VCaP (cell line): ENCODE measurements at regions not wholly inside any gene's neighbourhood (a gene's known extent, or its start where the extent isn't known, plus 50 kb on each side); places are given as distances from the start of the nearest gene placed in this dataset.

Source experiments
- H3K27ac ChIP-seq: fragments of 450-650 bp; 2 replicates; pipeline ENCODE4 v1.5.1; 2017
- TF ChIP-seq, protein P1 (sequence below): fragments of 450-650 bp; conservative IDR thresholded peaks from 2 replicates; pipeline ENCODE4 v1.5.1; 2017; ENCODE audit warnings: mild to moderate bottlenecking, moderate library complexity

DNA sequence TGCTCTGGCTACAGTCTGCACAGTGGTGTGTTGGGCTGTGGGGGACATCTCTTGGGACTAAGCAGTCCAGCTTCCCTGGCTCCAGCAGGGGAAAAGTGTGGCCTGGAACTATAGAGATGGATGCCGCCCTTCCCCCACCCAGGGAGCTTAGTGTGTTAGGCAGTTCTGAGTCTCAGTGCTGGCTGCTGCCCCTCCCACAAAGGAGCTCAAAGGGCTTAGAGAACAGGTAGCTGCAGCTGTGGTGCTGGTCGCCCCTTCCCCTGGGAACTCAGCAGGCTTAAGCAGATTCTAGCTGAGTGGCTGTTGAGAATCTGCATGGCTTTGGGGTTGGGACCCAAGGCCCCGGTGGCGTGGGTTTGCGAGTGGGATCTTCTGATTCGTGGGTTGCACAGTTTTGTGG lies 190.8 kb downstream of the PDCD6IP start:
- no peak overlapping the region for H3K27ac ChIP-seq
- TF ChIP-seq, protein P1, sequence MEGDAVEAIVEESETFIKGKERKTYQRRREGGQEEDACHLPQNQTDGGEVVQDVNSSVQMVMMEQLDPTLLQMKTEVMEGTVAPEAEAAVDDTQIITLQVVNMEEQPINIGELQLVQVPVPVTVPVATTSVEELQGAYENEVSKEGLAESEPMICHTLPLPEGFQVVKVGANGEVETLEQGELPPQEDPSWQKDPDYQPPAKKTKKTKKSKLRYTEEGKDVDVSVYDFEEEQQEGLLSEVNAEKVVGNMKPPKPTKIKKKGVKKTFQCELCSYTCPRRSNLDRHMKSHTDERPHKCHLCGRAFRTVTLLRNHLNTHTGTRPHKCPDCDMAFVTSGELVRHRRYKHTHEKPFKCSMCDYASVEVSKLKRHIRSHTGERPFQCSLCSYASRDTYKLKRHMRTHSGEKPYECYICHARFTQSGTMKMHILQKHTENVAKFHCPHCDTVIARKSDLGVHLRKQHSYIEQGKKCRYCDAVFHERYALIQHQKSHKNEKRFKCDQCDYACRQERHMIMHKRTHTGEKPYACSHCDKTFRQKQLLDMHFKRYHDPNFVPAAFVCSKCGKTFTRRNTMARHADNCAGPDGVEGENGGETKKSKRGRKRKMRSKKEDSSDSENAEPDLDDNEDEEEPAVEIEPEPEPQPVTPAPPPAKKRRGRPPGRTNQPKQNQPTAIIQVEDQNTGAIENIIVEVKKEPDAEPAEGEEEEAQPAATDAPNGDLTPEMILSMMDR = no peak

DNA sequence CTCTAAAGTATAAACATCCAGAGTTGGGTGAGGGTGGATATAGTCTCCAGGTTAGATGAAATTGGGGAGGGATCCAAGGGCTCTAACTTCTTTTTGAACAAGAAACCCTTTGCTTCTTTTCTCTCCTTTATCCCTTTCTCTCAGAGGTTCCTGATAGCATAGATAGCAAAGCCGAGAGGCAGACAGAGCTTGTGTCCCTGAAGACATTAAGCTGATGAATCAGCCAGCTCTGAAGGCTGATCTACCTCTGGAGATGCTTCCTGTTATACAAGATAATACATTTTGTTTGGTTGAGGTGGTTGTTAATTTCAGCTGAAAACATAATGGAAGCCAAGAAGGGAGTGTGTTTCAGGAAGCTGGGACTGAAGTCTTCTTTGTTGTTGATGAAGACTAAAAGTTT lies 193.2 kb downstream of the PDCD6IP start:
- TF ChIP-seq, protein P1 = no peak
- H3K27ac ChIP-seq = no peak overlapping the region

GRCh38 chr3:33993631-33994030 lies 195.2 kb downstream of the PDCD6IP start:
- H3K27ac ChIP-seq = no peak overlapping the region
- TF ChIP-seq, protein P1 = no peak

- TF ChIP-seq, protein P1 = no peak
These were observed 196.1 kb downstream of the PDCD6IP start for GRCh38 chr3:33994568-33994967.

GRCh38 chr3:34000301-34000700 lies 201.9 kb downstream of the PDCD6IP start:
- no peak overlapping the region for H3K27ac ChIP-seq
- TF ChIP-seq, protein P1 = no peak

More at GRCh38 chr3:33994568-33994967, 196.1 kb downstream of the PDCD6IP start:
- H3K27ac ChIP-seq = no peak overlapping the region

DNA sequence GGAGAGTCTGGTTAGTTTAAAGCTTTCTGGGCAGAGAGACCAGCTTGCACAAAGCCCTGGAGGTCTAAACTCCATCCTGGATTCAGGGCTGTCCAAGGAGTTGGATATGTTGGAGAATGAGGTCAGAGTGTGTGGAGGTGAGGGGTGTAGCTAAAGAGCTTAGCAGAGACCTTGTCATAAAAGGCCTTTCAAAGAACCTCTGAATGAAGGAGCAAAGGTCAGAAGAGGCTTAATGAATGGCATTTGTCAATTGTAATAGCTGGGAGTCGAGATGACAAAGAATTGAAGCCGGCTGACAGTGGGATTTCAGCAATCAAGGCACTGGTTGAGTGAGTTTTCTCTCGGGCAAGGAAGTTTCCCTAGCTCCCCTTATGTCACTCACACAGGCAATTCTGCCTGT lies 202.6 kb downstream of the PDCD6IP start:
- TF ChIP-seq, protein P1 = no peak
- no peak overlapping the region for H3K27ac ChIP-seq

- no peak overlapping the region for H3K27ac ChIP-seq
These were observed 203.6 kb downstream of the PDCD6IP start for GRCh38 chr3:34001990-34002389.

More at GRCh38 chr3:34001990-34002389, 203.6 kb downstream of the PDCD6IP start:
- TF ChIP-seq, protein P1 = no peak
